Stimulated activated memory B cell treated with anti-CD40 and anti-IgM and Interleukin-4, amounts not matched to agents 10 μg/mL and 1 μg/mL and 100 μg/mL, for 72 hours (primary cell): ENCODE measurements at regions not wholly inside any gene's neighbourhood (a gene's known extent, or its start where the extent isn't known, plus 50 kb on each side); places are given as distances from the start of the nearest gene placed in this dataset.
A peak's percentile ranks its signal among the peaks of the same experiment; 100 is the strongest.

ENCODE experiments used
- ATAC-seq: fragments of 150-1000 bp; cut with Tn5 transposase; 2 replicates; pipeline ENCODE4 v1.10.0; 2021
- H3K27ac Mint-ChIP-seq: one replicate; pipeline ENCODE4 v1.8.0; 2022; ENCODE audit warnings: mild to moderate bottlenecking, mixed read lengths
- H3K27me3 Mint-ChIP-seq: one replicate; pipeline ENCODE4 v1.8.0; 2022; ENCODE audit warnings: mixed read lengths
- H3K36me3 Mint-ChIP-seq: one replicate; pipeline ENCODE4 v1.8.0; 2022; ENCODE audit warnings: mixed read lengths
- H3K4me1 Mint-ChIP-seq: one replicate; pipeline ENCODE4 v1.8.0; 2022; ENCODE audit warnings: mixed read lengths
- H3K4me3 Mint-ChIP-seq: one replicate; pipeline ENCODE4 v1.8.0; 2022; ENCODE audit warnings: mild to moderate bottlenecking, moderate library complexity, mixed read lengths
- H3K9me3 Mint-ChIP-seq: one replicate; pipeline ENCODE4 v1.8.0; 2022; ENCODE audit warnings: mixed read lengths

DNA sequence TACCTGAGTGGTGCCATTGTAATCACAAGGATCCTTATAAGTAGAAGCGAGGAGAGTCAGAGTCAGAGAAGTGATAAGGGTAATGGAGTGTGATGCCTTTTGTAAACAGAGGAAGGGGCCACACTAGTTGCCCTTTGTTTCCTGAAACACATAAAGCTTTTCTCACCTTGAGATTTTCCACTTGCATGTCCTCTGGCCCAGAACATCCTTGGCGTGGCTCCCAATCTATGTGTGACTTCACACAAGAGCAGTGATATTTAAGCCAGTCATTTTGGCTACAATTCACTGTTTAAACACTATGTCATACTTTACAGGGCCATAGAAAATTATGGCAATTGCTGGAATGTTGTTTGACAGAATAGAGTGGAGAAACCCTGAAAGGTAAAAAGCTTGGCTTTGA is 121.2 kb upstream of the BTN3A2 start:
- Mint-ChIP-seq H3K4me3 (no peak overlapping the region), H3K27ac (no peak overlapping the region)

DNA sequence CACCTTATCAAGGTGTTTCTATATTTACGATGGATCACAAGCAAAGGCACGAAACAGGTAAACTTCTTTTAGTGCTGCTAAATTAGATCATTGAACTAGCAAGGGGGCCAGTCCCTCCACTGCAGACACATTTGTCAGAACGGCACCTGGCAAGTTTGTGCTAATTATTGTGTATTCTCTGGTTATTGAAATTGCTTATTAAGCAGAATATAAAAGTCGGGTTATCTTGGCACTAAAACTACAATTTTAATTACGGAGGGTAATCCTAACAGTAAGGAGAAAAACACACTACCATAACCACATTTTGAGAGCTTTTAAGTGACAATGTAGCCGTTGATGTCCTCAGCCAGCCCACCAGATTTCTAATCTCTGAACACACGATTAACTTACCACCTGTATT is 118.9 kb upstream of the BTN3A2 start:
- no peak overlapping the region for H3K4me3 Mint-ChIP-seq
- no peak for ATAC-seq
- H3K9me3 Mint-ChIP-seq = no peaks in the 10 kb centered on the region
- H3K27me3 Mint-ChIP-seq = no peaks in the 10 kb centered on the region
- no peak overlapping the region for H3K27ac Mint-ChIP-seq
- peaks cover 13% of the 10 kb centered on the region for H3K4me1 Mint-ChIP-seq
- no peaks in the 10 kb centered on the region for H3K36me3 Mint-ChIP-seq

More for the DNA sequence above, 121.2 kb upstream of the BTN3A2 start:
- no peaks in the 10 kb centered on the region for H3K27me3 Mint-ChIP-seq
- H3K4me1 Mint-ChIP-seq = peaks cover 15% of the 10 kb centered on the region
- H3K36me3 Mint-ChIP-seq = no peaks in the 10 kb centered on the region
- ATAC-seq = no peak
- H3K9me3 Mint-ChIP-seq = no peaks in the 10 kb centered on the region

DNA sequence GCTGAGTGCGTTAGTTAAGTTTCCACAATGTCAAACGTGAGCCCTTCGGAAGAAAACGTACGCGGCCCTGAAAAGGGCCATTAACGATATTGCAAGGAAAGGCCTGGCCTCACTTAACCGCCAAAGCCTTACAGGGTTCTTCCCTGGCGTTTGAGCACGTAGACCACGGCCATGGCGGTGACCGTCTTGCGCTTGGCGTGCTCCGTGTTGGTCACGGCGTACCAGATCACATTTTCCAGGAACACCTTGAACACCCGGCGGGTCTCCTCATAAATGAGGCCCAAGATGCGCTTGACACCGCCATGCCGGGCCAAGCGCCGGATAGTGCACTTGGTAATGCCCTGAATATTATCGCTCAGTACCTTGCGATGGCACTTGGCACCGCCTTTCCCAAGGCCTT is 118.4 kb upstream of the BTN3A2 start:
- ATAC-seq = no peak
- peaks cover 12% of the 10 kb centered on the region for H3K4me1 Mint-ChIP-seq
- no peaks in the 10 kb centered on the region for H3K9me3 Mint-ChIP-seq
- no peaks in the 10 kb centered on the region for H3K36me3 Mint-ChIP-seq
- no peaks in the 10 kb centered on the region for H3K27me3 Mint-ChIP-seq
- H3K27ac Mint-ChIP-seq = no peak overlapping the region
- H3K4me3 Mint-ChIP-seq = no peak overlapping the region

DNA sequence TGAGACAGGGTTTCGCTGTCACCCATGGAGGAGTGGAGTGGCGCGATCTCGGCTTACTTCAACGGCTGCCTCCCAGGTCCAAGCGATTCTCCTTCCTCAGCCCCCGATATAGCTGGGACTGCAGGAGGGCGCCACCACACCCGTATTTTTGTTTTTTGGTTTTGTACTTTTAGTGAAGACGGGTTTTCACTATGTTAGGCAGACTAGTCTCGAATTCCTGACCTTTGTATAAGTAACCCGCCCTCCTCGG is 115.4 kb upstream of the BTN3A2 start:
- H3K4me1 Mint-ChIP-seq = peaks cover 32% of the 10 kb centered on the region
- H3K27ac Mint-ChIP-seq = peak overlapping the region; percentile 81
- no peaks in the 10 kb centered on the region for H3K27me3 Mint-ChIP-seq
- ATAC-seq = peak; percentile 62
- no peaks in the 10 kb centered on the region for H3K9me3 Mint-ChIP-seq
- H3K36me3 Mint-ChIP-seq = peaks cover 5% of the 10 kb centered on the region
- H3K4me3 Mint-ChIP-seq = peak overlapping the region; percentile 82

DNA sequence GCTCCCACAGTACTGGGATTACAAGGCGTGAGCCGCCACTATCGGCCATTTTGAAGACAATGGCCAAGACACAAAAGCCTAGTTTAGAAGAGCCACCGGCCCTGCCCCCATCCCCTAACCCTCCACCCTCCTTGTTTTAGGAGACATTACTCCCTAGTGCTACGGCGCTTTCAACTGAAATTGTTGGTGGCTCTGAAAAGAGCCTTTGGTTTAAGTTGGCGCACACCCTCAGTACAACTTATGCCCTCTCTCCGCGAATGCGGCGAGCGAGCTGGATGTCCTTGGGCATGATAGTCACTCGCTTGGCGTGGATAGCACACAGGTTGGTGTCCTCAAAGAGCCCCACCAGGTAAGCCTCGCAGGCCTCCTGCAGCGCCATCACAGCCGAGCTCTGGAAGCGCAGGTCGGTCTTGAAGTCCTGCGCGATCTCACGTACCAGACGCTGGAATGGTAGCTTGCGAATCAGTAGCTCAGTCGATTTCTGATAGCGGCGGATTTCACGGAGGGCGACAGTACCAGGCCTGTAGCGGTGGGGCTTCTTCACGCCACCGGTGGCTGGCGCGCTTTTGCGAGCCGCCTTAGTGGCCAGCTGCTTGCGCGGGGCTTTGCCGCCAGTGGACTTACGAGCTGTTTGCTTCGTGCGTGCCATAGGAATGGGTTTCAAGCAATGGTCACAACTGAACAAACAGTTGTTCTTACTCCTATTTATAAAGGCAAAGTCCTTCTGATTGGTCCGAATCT is 114.9 kb upstream of the BTN3A2 start:
- peaks cover 32% of the 10 kb centered on the region for H3K4me1 Mint-ChIP-seq
- H3K27ac Mint-ChIP-seq = peak overlapping the region; percentile 81
- no peaks in the 10 kb centered on the region for H3K27me3 Mint-ChIP-seq
- peak; percentile 83 for ATAC-seq
- H3K36me3 Mint-ChIP-seq = peaks cover 5% of the 10 kb centered on the region
- H3K4me3 Mint-ChIP-seq = peak overlapping the region; percentile 82
- no peaks in the 10 kb centered on the region for H3K9me3 Mint-ChIP-seq

DNA sequence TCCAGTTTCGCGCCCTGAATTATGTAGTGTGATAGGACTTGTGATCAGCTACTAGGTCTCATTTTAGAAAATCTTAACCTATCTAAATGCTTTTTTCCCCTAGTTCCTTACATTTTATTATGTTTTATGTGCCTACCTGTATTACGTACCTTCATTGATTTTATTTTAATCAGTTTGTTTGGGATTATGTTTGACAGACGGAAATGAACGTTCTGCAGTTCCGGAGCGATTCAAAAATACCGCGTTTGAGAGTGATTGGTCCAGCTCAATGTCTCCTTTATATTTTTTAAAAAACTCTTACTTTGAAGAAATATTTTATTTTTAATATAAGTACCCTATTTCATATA is 114.3 kb upstream of the BTN3A2 start:
- no peaks in the 10 kb centered on the region for H3K27me3 Mint-ChIP-seq
- peak overlapping the region; percentile 82 for H3K4me3 Mint-ChIP-seq
- H3K36me3 Mint-ChIP-seq = peaks cover 5% of the 10 kb centered on the region
- H3K27ac Mint-ChIP-seq = peak overlapping the region; percentile 81
- peaks cover 32% of the 10 kb centered on the region for H3K4me1 Mint-ChIP-seq
- no peaks in the 10 kb centered on the region for H3K9me3 Mint-ChIP-seq
- ATAC-seq = peak; percentile 17

DNA sequence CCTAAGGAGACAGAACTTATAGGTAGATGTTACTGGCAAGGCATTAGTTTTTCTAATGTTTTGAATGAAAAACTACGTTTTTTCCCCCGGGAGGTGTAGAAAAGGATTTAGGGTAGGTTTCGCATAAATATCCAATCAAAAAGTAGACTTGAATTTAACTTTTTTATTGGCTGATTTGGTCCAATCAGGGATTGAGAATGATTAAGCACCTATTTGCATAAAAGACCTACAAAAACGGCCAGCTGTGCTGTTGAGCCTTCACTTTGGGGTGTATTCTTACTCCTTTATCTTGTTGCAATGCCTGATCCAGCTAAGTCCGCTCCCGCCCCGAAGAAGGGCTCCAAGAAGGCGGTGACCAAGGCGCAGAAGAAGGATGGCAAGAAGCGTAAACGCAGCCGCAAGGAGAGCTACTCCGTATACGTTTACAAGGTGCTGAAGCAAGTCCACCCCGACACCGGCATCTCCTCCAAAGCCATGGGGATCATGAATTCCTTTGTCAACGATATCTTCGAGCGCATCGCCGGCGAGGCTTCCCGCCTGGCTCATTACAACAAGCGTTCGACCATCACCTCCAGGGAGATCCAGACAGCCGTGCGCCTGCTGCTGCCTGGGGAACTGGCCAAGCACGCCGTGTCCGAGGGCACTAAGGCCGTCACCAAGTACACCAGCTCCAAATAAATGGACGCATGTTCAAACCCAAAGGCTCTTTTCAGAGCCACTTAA is 113.5 kb upstream of the BTN3A2 start:
- no peaks in the 10 kb centered on the region for H3K9me3 Mint-ChIP-seq
- H3K4me1 Mint-ChIP-seq = peaks cover 32% of the 10 kb centered on the region
- ATAC-seq = peak; percentile 75
- peaks cover 5% of the 10 kb centered on the region for H3K36me3 Mint-ChIP-seq
- H3K27ac Mint-ChIP-seq = peak overlapping the region; percentile 81
- peak overlapping the region; percentile 82 for H3K4me3 Mint-ChIP-seq
- no peaks in the 10 kb centered on the region for H3K27me3 Mint-ChIP-seq

DNA sequence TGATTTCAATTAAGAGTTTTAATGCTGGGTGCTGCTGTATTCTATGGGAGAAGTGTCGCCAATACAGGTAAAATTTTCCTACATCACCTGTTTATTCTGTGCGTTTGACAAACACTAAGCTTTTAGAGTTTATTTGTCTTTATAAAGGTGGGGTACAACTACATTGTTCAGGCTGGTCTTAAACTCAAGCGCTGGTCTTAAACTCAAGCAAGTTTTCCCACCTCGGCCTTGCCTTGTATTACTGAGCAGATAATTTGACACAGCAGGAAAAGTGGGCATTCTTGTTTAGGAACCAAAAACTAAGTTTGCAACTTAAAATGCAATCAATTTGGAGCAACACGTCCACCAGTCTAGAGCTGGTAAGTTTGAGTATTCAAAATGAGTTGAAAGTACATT is 112.9 kb upstream of the BTN3A2 start:
- Mint-ChIP-seq H3K36me3 (peaks cover 5% of the 10 kb centered on the region), H3K27me3 (no peaks in the 10 kb centered on the region), H3K9me3 (no peaks in the 10 kb centered on the region), H3K4me1 (peaks cover 32% of the 10 kb centered on the region), H3K4me3 (peak overlapping the region; percentile 82), H3K27ac (peak overlapping the region; percentile 81)
- no peak for ATAC-seq

DNA sequence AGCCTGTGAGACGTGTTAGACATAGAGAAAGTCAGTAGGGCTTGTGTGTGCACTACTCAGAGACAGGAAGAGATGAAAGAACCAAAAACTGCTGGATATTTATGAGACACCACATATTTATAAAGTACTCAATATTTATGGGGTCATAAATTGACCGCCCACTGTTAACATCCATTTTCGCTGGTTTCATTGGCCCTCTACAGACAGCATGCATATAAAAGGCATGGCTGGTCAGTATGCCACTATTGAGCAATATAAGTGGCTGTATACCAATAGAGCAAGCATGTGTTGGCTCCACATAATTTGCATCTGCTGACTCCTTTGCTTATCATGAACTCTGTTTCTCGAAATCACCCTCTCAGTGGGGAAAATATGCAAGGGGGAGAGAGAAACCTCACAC is 110.3 kb upstream of the BTN3A2 start:
- peaks cover 8% of the 10 kb centered on the region for H3K36me3 Mint-ChIP-seq
- no peaks in the 10 kb centered on the region for H3K9me3 Mint-ChIP-seq
- no peaks in the 10 kb centered on the region for H3K27me3 Mint-ChIP-seq
- no peak overlapping the region for H3K27ac Mint-ChIP-seq
- H3K4me1 Mint-ChIP-seq = peaks cover 38% of the 10 kb centered on the region
- H3K4me3 Mint-ChIP-seq = no peak overlapping the region
- ATAC-seq = no peak

DNA sequence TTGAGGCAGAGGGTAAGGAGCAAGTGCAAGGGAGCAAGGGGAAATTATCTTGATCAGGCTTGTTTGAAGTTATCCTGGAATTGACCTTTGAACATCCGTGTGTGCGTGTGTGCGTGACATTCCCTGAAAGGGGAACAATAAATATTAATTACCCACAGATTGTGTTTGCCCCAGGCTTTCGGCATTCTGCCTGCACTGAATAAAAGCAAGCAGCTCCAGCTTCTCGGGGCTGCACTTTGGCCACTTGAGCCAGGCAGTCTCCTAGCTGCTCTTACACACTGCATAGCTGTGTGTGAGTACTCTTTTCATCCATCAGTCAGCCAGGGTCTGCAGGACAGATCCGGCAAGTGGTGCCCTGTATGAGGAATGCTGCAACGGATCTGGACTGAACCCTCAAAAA is 107.7 kb upstream of the BTN3A2 start:
- Mint-ChIP-seq H3K4me3 (no peak overlapping the region), H3K27me3 (no peaks in the 10 kb centered on the region), H3K9me3 (no peaks in the 10 kb centered on the region), H3K4me1 (peaks cover 19% of the 10 kb centered on the region), H3K36me3 (peaks cover 9% of the 10 kb centered on the region), H3K27ac (no peak overlapping the region)
- ATAC-seq = no peak

DNA sequence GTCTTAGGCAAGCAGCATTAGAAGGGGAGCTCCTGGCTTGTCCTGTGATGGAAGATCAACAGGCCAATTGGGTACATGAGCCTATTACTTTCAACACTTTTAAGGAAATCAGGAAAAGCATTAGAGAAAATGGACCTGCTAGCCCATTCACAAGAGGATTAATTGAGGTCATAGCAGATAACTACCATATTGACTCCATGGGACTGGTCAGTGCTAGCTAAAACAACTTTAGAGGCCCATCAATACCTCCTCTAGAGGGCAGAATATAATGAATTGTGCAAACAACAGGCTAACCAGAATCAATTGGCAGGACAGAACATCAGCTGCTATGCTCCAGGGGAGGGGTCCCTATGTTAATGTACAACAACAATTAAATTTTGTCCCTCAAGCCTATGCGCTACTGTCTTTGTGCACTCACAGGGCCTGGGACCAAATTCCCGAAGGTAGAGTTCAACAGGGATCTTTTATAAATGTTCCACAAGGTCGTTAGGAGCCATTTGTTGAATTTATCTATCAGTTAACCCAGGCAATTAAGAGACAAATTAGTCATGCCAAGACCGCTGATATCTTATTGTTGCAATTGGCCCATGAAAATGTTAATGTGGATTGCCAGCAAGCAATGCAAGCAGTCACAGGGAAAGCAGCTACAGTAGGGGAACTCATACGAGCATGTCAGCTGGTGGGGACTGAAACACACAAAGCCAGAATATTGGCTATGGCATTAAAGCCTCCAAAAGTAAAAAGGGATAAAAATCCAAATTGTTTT is 106.6 kb upstream of the BTN3A2 start:
- ATAC-seq = no peak
- no peaks in the 10 kb centered on the region for H3K27me3 Mint-ChIP-seq
- no peak overlapping the region for H3K4me3 Mint-ChIP-seq
- H3K27ac Mint-ChIP-seq = no peak overlapping the region
- peaks cover 4% of the 10 kb centered on the region for H3K36me3 Mint-ChIP-seq
- no peaks in the 10 kb centered on the region for H3K9me3 Mint-ChIP-seq
- peaks cover 8% of the 10 kb centered on the region for H3K4me1 Mint-ChIP-seq

DNA sequence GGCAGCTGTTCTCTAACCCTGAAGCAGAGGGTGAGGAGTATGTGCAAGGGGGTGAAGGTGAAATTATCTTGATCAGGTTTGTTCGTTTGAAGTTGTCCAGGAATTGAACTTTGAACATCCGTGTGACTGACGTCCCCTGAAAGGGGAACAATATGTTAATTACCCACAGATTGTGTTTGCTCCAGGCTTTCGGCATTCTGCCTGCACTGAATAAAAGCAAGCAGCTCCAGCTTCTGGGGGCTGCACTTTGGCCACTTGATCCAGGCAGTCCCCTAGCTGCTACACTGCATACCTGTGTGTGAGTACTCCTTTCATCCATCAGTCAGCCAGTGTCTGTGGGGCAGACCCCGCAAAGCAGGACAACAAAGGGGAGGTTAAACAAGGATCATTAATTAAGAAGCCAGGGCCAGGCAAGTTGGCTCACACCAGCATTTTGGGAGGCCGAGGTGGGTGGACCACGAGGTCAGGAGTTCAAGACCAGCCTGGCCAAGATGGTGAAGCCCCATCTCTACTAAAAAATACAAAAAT is 104.8 kb upstream of the BTN3A2 start:
- H3K9me3 Mint-ChIP-seq = no peaks in the 10 kb centered on the region
- ATAC-seq = no peak
- peaks cover 4% of the 10 kb centered on the region for H3K36me3 Mint-ChIP-seq
- no peak overlapping the region for H3K4me3 Mint-ChIP-seq
- H3K4me1 Mint-ChIP-seq = peaks cover 7% of the 10 kb centered on the region
- H3K27ac Mint-ChIP-seq = no peak overlapping the region
- no peaks in the 10 kb centered on the region for H3K27me3 Mint-ChIP-seq

DNA sequence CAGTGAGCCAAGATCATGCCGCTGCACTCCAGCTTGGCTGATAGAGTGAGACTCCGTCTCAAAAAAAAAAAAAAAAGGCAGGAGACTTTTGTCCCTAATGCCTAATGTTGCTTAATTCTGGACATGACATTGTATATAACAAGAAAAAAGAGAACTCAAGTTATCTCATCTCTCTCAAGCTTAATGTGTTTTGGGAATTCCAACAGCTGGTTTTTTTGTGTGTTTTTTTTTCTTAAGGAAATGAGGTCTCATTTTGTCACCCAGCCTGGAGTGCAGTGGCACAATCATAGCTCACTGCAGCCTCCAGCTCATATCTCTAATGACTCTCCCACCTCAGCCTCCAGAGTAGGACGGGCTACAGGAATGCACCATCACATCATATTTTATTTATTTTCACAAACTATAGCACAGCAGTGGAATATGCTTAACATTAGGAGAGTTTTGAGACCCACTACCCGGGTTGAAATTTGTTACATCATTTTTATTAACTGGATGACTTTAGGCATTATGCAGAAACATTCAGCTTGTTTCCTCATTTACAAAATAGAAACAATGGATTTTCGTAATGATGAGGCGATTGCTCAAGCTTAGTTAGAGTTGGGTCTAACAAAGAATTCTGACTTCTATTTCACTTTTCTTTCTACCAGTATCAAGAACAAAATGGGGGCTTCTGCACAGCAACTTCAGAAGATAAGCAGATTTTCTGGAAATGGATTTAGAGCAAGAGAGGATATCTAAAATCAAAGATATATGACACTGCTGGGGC is 104.1 kb upstream of the BTN3A2 start:
- H3K36me3 Mint-ChIP-seq = peaks cover 4% of the 10 kb centered on the region
- no peak overlapping the region for H3K27ac Mint-ChIP-seq
- H3K27me3 Mint-ChIP-seq = no peaks in the 10 kb centered on the region
- H3K4me1 Mint-ChIP-seq = peaks cover 7% of the 10 kb centered on the region
- H3K4me3 Mint-ChIP-seq = no peak overlapping the region
- H3K9me3 Mint-ChIP-seq = no peaks in the 10 kb centered on the region
- no peak for ATAC-seq

DNA sequence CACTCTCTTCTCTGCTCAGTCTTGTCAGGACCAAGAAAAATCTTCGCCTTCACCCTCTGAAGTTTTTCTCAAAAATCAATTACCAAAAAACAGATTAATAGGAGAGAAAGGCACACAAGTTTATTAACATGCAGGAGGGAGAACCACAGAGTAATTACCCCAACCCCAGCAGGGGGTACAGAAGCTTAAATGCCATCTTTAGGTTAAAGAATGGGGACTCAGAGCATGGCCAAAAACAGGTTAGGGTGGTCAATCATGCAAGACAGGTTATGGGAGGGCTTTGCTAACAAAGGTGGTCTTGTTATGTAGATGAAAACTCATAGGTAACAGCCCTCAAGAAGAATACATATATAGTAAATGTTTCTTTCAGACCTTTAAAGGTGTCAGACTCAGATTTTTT is 100.5 kb upstream of the BTN3A2 start:
- Mint-ChIP-seq H3K27ac (no peak overlapping the region), H3K36me3 (peaks cover 3% of the 10 kb centered on the region), H3K27me3 (no peaks in the 10 kb centered on the region), H3K9me3 (no peaks in the 10 kb centered on the region), H3K4me1 (no peaks in the 10 kb centered on the region), H3K4me3 (no peak overlapping the region)
- no peak for ATAC-seq

DNA sequence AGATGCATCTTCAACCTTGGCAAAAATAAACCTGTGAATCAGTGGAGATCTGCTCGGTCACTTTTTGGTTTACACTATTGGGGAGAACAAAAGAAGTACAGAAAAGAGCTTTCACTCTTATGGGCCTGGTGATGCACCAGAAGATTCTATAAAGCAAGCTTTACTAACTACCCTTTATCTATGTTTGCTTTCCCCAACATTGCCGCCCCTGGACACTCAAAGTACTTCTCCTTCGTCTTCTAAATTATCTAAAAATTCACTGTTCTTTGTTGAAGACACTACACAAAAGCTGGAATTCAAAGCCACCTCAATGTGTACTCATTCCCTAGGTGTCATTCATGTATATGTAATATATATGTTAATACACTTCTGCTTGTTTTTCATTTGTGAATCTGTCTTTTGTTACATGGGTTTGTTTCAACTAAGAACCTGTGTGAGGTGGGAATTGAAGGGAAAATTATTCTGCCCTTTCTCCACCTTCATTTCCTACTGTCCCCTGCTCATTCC is 97.9 kb upstream of the BTN3A2 start:
- Mint-ChIP-seq H3K27me3 (no peaks in the 10 kb centered on the region), H3K9me3 (no peaks in the 10 kb centered on the region), H3K4me3 (no peak overlapping the region), H3K27ac (peak overlapping the region; percentile 18), H3K36me3 (no peaks in the 10 kb centered on the region), H3K4me1 (no peaks in the 10 kb centered on the region)
- no peak for ATAC-seq
